OCI-LY7 (cell line): ENCODE measurements at regions not wholly inside any gene's neighbourhood (a gene's known extent, or its start where the extent isn't known, plus 50 kb on each side); places are given as distances from the start of the nearest gene placed in this dataset.

Experiments used
- BruUV-seq: library from RNA; stranded (reverse); fragments of 400-500 nt; replicated peaks from 2 replicates; lab custom pipeline; 2021; lab: Mats Ljungman, UMichigan
- CTCF ChIA-PET: fragments of 300-600 bp; sonication (Branson Sonifier 250); formaldehyde crosslinking; loops from one replicate; lab custom pipeline; 2022; ENCODE audit warnings: antibody characterized with exemption; ENCODE audit not compliant: unreplicated experiment; lab: Charles Lee
- POLR2A ChIA-PET: fragments of 300-600 bp; sonication (Branson Sonifier 250); formaldehyde crosslinking; loops from one replicate; lab custom pipeline; 2022; ENCODE audit warnings: antibody characterized with exemption; lab: Charles Lee
- DNase-seq: peaks from one replicate; pipeline ENCODE4 v3.0.0-alpha.2; 2015; ENCODE audit warnings: low spot score
- H2AFZ ChIP-seq: fragments of 200-600 bp; sonication (generic), shearing (Covaris generic); 2 replicates; pipeline ENCODE4 v1.6.1; 2014; ENCODE audit warnings: mild to moderate bottlenecking, antibody characterized with exemption, low read length, moderate library complexity
- H3K27ac ChIP-seq: fragments of 200-600 bp; sonication (generic); 2 replicates; pipeline ENCODE4 v1.5.1; 2014; ENCODE audit warnings: mixed run types, low read depth, mild to moderate bottlenecking, moderate library complexity, low read length, inconsistent platforms; ENCODE audit not compliant: poor library complexity, severe bottlenecking
- H3K36me3 ChIP-seq: fragments of 200-600 bp; sonication (generic); 2 replicates; pipeline ENCODE4 v1.6.1; 2014; ENCODE audit warnings: mild to moderate bottlenecking, antibody characterized with exemption, low read length, moderate library complexity, mixed read lengths; ENCODE audit not compliant: insufficient read depth
- H3K4me1 ChIP-seq: fragments of 200-600 bp; sonication (generic); 2 replicates; pipeline ENCODE4 v1.5.1; 2014; ENCODE audit warnings: mild to moderate bottlenecking, low read length; ENCODE audit not compliant: insufficient read depth, poor library complexity, severe bottlenecking
- H3K4me2 ChIP-seq: fragments of 200-600 bp; sonication (generic); 2 replicates; pipeline ENCODE4 v1.6.1; 2014; ENCODE audit warnings: mild to moderate bottlenecking, low read length
- H3K4me3 ChIP-seq: fragments of 200-600 bp; sonication (generic); 2 replicates; pipeline ENCODE4 v1.5.1; 2014; ENCODE audit warnings: mild to moderate bottlenecking, low read depth, low read length; ENCODE audit not compliant: poor library complexity, severe bottlenecking
- H3K79me2 ChIP-seq: fragments of 200-600 bp; sonication (generic); 2 replicates; pipeline ENCODE4 v1.6.1; 2016; ENCODE audit warnings: low read depth, mild to moderate bottlenecking, low read length, moderate library complexity, mixed read lengths; ENCODE audit not compliant: insufficient read depth
- H3K9me2 ChIP-seq: fragments of 200-600 bp; sonication (generic); 2 replicates; pipeline ENCODE4 v1.6.1; 2016; ENCODE audit warnings: mild to moderate bottlenecking, low read length, mixed read lengths; ENCODE audit not compliant: insufficient read depth
- H3K9me3 ChIP-seq: fragments of 200-600 bp; sonication (generic); 2 replicates; pipeline ENCODE4 v1.6.1; 2014; ENCODE audit warnings: mild to moderate bottlenecking, mixed run types, low read length, mixed read lengths
- H4K20me1 ChIP-seq: fragments of 200-600 bp; sonication (generic); 2 replicates; pipeline ENCODE4 v1.6.1; 2014; ENCODE audit warnings: mild to moderate bottlenecking, antibody characterized with exemption, low read length, moderate library complexity, mixed read lengths; ENCODE audit not compliant: insufficient read depth
- CTCF ChIP-seq: fragments of 200-600 bp; sonication (generic); conservative IDR thresholded peaks from 2 replicates; pipeline ENCODE4 v1.5.1; 2014; ENCODE audit warnings: mild to moderate bottlenecking, antibody characterized with exemption, low read length, moderate library complexity, mixed read lengths
- EZH2phosphoT487 ChIP-seq: fragments of 200-600 bp; sonication (generic); IDR thresholded peaks from 2 replicates; pipeline ENCODE4 v1.6.1; 2018; ENCODE audit warnings: low read depth, borderline replicate concordance, mild to moderate bottlenecking, mixed run types, antibody characterized with exemption, low read length, moderate library complexity, mixed read lengths
- intact Hi-C: fragments of 100-400 bp; cut with micrococcal nuclease; formaldehyde crosslinking; loops from one replicate; pipeline ENCODE4 v1.10.0; 2022; ENCODE audit not compliant: unreplicated experiment

DNA sequence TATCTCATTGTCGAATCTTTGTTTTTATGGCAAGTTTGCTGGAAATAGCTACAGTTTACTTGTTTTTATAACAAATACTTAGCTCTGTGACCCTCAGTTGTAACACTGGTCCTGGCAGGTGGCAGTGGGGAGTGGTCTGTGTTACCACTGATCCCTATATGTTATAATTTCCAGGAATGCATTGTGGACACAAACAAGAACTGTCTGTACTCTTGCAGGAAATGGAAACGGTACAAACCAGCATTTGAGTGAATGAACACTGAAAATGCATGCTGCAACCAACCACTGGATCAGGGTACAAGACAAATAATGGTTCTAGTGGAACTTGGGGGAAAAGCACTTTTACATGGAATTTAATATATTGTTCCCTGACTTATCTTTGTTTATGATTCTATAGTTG is 66.5 kb upstream of the PJA2 start:
- no peak for TF ChIP-seq CTCF
- TF ChIP-seq EZH2phosphoT487, result no peak
- Histone ChIP-seq H3K36me3 (no peaks in the 10 kb centered on the region), H2AFZ (no peak overlapping the region), H4K20me1 (no peaks in the 10 kb centered on the region), H3K9me3 (no peaks in the 10 kb centered on the region), H3K4me3 (no peak overlapping the region), H3K9me2 (no peaks in the 10 kb centered on the region), H3K79me2 (no peaks in the 10 kb centered on the region), H3K27ac (no peak overlapping the region), H3K4me2 (no peak overlapping the region), H3K4me1 (no peaks in the 10 kb centered on the region)
- CTCF ChIA-PET, result no interaction called here
- intact Hi-C loops, result loop anchor here (5.0 kb wide), 1 partner anchor 834 kb away; no protein-coding TSS in a partner anchor
- POLR2A ChIA-PET, result interaction anchor here (0.6 to 0.7 kb wide), 5 partner anchors 16 to 1081 kb away, joined by 3 to 4 read pairs (median 3); no protein-coding TSS in a partner anchor
- DNase-seq, result no peak
- no TSS peak for BruUV-seq

DNA sequence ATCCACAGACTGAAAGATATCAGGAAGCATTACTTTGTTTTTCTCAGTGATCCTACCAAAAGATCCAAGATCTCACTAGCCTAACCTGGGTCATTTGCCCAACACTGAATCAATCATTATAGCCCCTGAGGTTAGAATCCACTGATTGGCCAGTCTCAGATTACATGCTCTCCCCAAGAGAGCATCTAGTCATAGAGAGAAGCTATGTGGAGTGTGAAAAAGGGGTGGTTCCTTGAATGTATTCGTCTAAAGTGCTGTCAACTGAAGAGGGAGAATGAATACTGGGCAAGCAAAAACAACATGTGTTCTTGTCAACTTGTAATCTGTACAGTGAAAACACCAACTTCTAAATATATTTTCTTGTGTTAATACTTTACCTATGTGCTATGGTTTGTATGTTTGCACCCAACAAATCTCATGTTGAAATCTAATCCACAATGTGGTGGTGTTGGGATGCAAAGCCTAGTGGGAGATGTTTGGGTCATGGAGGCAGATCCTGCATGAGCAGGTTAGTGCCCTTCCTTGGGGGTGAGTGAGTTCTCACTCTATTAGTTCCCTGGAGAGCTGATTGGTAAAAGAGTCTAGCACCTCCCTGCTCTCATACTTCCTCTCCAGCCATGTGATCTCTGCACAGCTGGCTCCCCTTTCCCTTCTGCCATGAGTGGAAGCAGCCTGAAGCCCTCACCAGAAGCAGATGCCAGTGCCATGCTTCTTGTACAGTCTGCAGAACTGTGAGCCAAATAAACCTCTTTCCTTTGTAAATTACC is 60.3 kb upstream of the PJA2 start:
- intact Hi-C loops, result loop anchor here (5.0 to 10.0 kb wide), 2 partner anchors 105 to 548 kb away; no protein-coding TSS in a partner anchor
- H3K9me3 ChIP-seq, result no peaks in the 10 kb centered on the region
- BruUV-seq, result no TSS peak
- TF ChIP-seq EZH2phosphoT487 (no peak), CTCF (no peak)
- DNase-seq, result no peak
- peaks cover 5% of the 10 kb centered on the region for H3K4me1 ChIP-seq
- H4K20me1 ChIP-seq, result no peaks in the 10 kb centered on the region
- no peaks in the 10 kb centered on the region for H3K36me3 ChIP-seq
- CTCF ChIA-PET, result no interaction called here
- no peak overlapping the region for H2AFZ ChIP-seq
- no peaks in the 10 kb centered on the region for H3K9me2 ChIP-seq
- H3K79me2 ChIP-seq, result no peaks in the 10 kb centered on the region
- no peak overlapping the region for H3K4me3 ChIP-seq
- POLR2A ChIA-PET, result interaction anchor here (0.5 to 1.1 kb wide), 3 partner anchors 11 to 163 kb away, joined by 3 read pairs; no protein-coding TSS in a partner anchor
- no peak overlapping the region for H3K27ac ChIP-seq
- H3K4me2 ChIP-seq, result no peak overlapping the region
